NB4 (cell line): ENCODE measurements at regions not wholly inside any gene's neighbourhood (a gene's known extent, or its start where the extent isn't known, plus 50 kb on each side); places are given as distances from the start of the nearest gene placed in this dataset.

Source experiments
- CTCF ChIP-seq: IDR thresholded peaks from one replicate; pipeline ENCODE4 v1.5.1; 2012; ENCODE audit warnings: low read depth, low read length
- MYC ChIP-seq: IDR thresholded peaks from 2 replicates; pipeline ENCODE4 v1.6.1; 2011; ENCODE audit warnings: low read depth, low read length

- TF ChIP-seq MYC (no peak), CTCF (no peak)
Observed at GRCh38 chr12:72173974-72174373, 98.2 kb upstream of the TRHDE start.
